ENCODE measurements at regions not wholly inside any gene's neighbourhood (a gene's known extent, or its start where the extent isn't known, plus 50 kb on each side); places are given as distances from the start of the nearest gene placed in this dataset.

- no peak for TF ChIP-seq CTCF (IDR thresholded peaks at IDR 0.05 in 8 of 11, conservative IDR thresholded peaks at IDR 0.05 in 3 of 11)
- no peak for TF ChIP-seq POLR2A (IDR thresholded peaks at IDR 0.05)
- TF ChIP-seq POLR2AphosphoS5 (IDR thresholded peaks at IDR 0.05) = no peak
Observed at GRCh38 chr3:159001711-159002110, 199.9 kb downstream of the MFSD1 start.

Measured in spleen (tissue), 7 donors.